Fibroblast of pulmonary artery (primary cell): ENCODE measurements at regions not wholly inside any gene's neighbourhood (a gene's known extent, or its start where the extent isn't known, plus 50 kb on each side); places are given as distances from the start of the nearest gene placed in this dataset.

ENCODE experiments used
- DNase-seq: peaks from one replicate; pipeline ENCODE4 v3.0.0-alpha.2; 2010; ENCODE audit warnings: low read depth
- H3K4me3 ChIP-seq: replicated peaks from 2 replicates; pipeline ENCODE4 v1.5.1; 2011; ENCODE audit warnings: low read depth, mild to moderate bottlenecking, control low read depth, low read length, moderate library complexity
- TF ChIP-seq, protein P1 (sequence below): IDR thresholded peaks from 2 replicates; pipeline ENCODE4 v1.5.1; 2011; ENCODE audit warnings: mild to moderate bottlenecking, control low read depth, low read length, inconsistent platforms; ENCODE audit errors: missing control alignments

- H3K4me3 ChIP-seq: no peak overlapping the region
- TF ChIP-seq, protein P1, sequence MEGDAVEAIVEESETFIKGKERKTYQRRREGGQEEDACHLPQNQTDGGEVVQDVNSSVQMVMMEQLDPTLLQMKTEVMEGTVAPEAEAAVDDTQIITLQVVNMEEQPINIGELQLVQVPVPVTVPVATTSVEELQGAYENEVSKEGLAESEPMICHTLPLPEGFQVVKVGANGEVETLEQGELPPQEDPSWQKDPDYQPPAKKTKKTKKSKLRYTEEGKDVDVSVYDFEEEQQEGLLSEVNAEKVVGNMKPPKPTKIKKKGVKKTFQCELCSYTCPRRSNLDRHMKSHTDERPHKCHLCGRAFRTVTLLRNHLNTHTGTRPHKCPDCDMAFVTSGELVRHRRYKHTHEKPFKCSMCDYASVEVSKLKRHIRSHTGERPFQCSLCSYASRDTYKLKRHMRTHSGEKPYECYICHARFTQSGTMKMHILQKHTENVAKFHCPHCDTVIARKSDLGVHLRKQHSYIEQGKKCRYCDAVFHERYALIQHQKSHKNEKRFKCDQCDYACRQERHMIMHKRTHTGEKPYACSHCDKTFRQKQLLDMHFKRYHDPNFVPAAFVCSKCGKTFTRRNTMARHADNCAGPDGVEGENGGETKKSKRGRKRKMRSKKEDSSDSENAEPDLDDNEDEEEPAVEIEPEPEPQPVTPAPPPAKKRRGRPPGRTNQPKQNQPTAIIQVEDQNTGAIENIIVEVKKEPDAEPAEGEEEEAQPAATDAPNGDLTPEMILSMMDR: no peak
- DNase-seq: no peak
These were observed 164.2 kb upstream of the ARG1 start for GRCh38 chr6:131408811-131409210.

- DNase-seq: no peak
- TF ChIP-seq, protein P1: no peak
- H3K4me3 ChIP-seq: no peak overlapping the region
These were observed 162.2 kb upstream of the ARG1 start for GRCh38 chr6:131410785-131411184.

DNA sequence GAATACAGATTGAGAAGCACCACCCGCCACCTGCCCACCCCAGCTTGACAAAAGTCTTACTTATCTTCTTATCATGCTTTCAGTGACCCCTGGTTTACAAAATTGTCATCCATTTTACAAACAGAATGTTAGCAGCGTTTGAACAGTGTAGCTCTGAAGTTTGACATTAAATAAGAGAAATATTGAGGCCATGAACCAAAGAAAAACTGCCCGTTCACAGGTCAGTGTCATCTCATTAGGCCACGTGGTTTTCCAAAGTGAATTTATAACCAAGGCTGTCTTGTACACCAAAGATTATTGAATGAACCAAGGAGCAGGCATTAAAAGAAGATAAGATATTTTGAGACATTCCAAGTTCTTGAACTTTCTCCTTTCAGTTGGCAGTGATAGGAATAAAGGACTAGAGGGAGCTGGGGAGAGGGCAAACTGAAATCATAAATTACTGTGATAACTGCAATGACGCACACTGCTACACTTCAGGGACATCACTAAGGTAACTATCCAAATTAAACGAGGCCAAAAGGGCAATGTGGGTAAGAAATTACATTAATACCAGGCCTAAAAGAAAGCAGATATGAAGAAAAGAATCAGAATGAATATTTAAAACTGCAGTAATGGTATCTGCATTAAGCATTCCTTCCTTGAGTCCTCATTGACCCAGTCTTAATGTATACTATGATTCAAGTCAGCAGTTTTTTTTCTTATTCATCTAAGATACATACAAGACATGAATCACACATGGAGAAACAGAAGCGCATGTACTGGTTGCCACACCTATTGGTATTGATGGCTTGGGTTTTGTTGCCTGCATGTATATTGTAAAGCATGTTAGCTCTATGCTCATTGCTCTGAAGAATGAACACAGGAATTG, 159.8 kb upstream of the ARG1 start:
- DNase-seq: no peak
- no peak overlapping the region for H3K4me3 ChIP-seq
- TF ChIP-seq, protein P1: no peak

GRCh38 chr6:131413831-131414191, 159.2 kb upstream of the ARG1 start:
- no peak for DNase-seq
- H3K4me3 ChIP-seq: no peak overlapping the region
- TF ChIP-seq, protein P1: no peak

DNA sequence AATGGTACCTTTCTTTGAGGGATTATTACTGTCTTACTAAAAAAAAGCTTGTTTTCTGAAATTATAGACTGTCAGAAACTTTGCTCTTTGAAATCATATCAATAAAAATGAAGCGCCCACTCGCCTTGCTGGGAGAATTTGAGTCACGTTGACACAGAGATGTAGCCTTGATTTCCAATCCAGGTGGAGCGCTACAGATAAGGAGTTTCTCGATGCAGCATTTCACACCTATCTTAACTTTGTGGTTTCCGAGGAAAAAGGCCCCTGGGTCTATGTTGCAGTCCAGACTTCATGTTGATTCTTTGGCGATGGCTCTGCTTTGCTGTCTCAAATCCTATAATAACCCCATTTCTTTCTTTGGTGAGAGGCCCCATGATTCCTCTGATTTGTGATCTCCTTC, 158.1 kb upstream of the ARG1 start:
- H3K4me3 ChIP-seq: no peak overlapping the region
- no peak for DNase-seq

DNA sequence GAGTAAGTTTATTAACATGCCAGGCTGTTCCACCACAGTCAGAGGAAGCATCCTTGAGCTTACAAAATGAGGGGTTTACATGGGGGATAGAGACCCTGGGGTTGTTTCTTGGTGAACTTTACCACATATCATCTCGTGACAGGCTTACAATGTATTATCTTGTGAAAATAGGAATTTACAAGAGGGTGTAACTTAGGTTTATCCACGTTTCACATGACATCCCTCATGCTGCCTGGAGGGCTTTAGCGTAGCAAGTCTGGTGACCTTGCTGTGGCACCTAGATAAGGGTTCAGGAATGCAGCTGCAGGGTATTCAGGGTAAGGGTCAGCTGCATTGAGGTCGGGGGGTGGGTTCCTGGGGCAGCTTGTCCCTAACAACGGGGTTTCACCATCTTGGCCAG, 154.6 kb upstream of the ARG1 start:
- H3K4me3 ChIP-seq: no peak overlapping the region
- DNase-seq: no peak
- TF ChIP-seq, protein P1: no peak

More for the DNA sequence above, 158.1 kb upstream of the ARG1 start:
- TF ChIP-seq, protein P1: no peak

- no peak overlapping the region for H3K4me3 ChIP-seq
- no peak for DNase-seq
- TF ChIP-seq, protein P1: no peak
These were observed 153.3 kb upstream of the ARG1 start for GRCh38 chr6:131419702-131420101.
